ENCODE measurements at regions not wholly inside any gene's neighbourhood (a gene's known extent, or its start where the extent isn't known, plus 50 kb on each side); places are given as distances from the start of the nearest gene placed in this dataset.

DNA sequence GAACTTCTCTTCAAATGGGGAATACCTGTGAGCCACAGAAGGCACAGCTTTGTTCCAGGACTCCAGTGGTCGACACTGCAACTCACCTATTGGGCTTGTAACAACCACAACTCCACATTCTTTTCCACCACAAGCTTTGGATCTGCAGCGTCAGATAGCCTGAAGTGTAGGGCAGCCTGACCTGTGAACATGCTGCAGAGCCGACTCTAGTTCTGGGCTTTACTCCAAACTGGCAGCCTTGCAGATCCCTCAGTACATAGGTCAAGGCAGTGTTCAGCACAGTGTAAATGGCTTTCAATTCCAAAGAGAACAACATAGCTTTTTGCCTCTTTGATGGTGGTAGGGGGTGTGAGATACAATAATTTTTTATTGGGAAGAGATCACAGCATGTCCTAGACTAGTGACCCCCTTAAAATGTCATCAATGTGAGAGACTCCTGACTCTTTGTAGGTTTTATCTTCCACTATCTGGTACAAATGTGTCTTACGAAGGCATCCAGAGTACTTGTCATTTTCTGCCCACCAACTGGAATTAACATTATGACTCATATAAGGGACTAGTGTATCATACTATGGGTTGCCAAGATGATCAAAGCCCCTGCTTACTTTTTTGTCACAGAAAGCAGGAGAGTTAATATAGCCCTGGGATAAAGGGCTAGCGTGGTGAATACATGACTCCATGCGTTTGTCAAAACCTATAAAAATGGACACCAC lies 149.8 kb downstream of the COPS8 start:
- TF ChIP-seq, protein P1, sequence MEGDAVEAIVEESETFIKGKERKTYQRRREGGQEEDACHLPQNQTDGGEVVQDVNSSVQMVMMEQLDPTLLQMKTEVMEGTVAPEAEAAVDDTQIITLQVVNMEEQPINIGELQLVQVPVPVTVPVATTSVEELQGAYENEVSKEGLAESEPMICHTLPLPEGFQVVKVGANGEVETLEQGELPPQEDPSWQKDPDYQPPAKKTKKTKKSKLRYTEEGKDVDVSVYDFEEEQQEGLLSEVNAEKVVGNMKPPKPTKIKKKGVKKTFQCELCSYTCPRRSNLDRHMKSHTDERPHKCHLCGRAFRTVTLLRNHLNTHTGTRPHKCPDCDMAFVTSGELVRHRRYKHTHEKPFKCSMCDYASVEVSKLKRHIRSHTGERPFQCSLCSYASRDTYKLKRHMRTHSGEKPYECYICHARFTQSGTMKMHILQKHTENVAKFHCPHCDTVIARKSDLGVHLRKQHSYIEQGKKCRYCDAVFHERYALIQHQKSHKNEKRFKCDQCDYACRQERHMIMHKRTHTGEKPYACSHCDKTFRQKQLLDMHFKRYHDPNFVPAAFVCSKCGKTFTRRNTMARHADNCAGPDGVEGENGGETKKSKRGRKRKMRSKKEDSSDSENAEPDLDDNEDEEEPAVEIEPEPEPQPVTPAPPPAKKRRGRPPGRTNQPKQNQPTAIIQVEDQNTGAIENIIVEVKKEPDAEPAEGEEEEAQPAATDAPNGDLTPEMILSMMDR (conservative IDR thresholded peaks at IDR 0.05; ENCODE audit: low read depth, low read length) = no peak
- no peak for TF ChIP-seq EZH2 (IDR thresholded peaks at IDR 0.05; ENCODE audit: borderline replicate concordance, low read depth, low read length, poor library complexity, severe bottlenecking)

All from A673 (cell line).